Neural crest cell (in vitro differentiated cells): ENCODE measurements at regions not wholly inside any gene's neighbourhood (a gene's known extent, or its start where the extent isn't known, plus 50 kb on each side); places are given as distances from the start of the nearest gene placed in this dataset.

Experiments used
- DNase-seq: peaks from one replicate; pipeline ENCODE4 v3.0.0; 2021; ENCODE audit warnings: low read depth, mixed read lengths, low spot score
- H3K27ac Mint-ChIP-seq: one replicate; pipeline ENCODE4 v1.8.0; 2021; ENCODE audit warnings: mild to moderate bottlenecking, mixed read lengths; ENCODE audit not compliant: unreplicated experiment
- H3K27me3 Mint-ChIP-seq: 2 replicates; pipeline ENCODE4 v1.8.0; 2021; ENCODE audit warnings: low read depth, mild to moderate bottlenecking, mixed read lengths
- H3K36me3 Mint-ChIP-seq: 2 replicates; pipeline ENCODE4 v1.8.0; 2021; ENCODE audit warnings: low read depth, mild to moderate bottlenecking, mixed read lengths
- H3K4me1 Mint-ChIP-seq: 2 replicates; pipeline ENCODE4 v1.8.0; 2021; ENCODE audit warnings: mixed read lengths
- H3K4me3 Mint-ChIP-seq: one replicate; pipeline ENCODE4 v1.8.0; 2021; ENCODE audit warnings: mild to moderate bottlenecking, mixed read lengths
- H3K9me3 Mint-ChIP-seq: 2 replicates; pipeline ENCODE4 v1.8.0; 2021; ENCODE audit warnings: mixed read lengths
- CTCF ChIP-seq: fragments of 200-600 bp; sonication (generic); conservative IDR thresholded peaks from 2 replicates; pipeline ENCODE4 v1.5.0; 2021; ENCODE audit warnings: antibody characterized with exemption, mild to moderate bottlenecking

- no peak for DNase-seq
- no peak for TF ChIP-seq CTCF
- Mint-ChIP-seq H3K4me1 (no peaks in the 10 kb centered on the region), H3K27ac (no peak overlapping the region), H3K9me3 (no peaks in the 10 kb centered on the region), H3K4me3 (no peak overlapping the region), H3K27me3 (no peaks in the 10 kb centered on the region), H3K36me3 (no peaks in the 10 kb centered on the region)
Measured at GRCh38 chr3:62975566-62975965, 100.3 kb upstream of the CADPS start.

- Mint-ChIP-seq H3K36me3 (no peaks in the 10 kb centered on the region), H3K9me3 (no peaks in the 10 kb centered on the region), H3K27me3 (peaks cover 3% of the 10 kb centered on the region), H3K4me1 (peaks cover 8% of the 10 kb centered on the region), H3K4me3 (no peak overlapping the region), H3K27ac (no peak overlapping the region)
- DNase-seq: no peak
- TF ChIP-seq CTCF: no peak
Measured at GRCh38 chr3:62981962-62982361, 106.7 kb upstream of the CADPS start.

GRCh38 chr3:62982795-62983455 lies 107.7 kb upstream of the CADPS start:
- H3K27me3 Mint-ChIP-seq: peaks cover 3% of the 10 kb centered on the region
- no peak overlapping the region for H3K4me3 Mint-ChIP-seq
- no peak for TF ChIP-seq CTCF
- H3K4me1 Mint-ChIP-seq: peaks cover 8% of the 10 kb centered on the region
- no peaks in the 10 kb centered on the region for H3K36me3 Mint-ChIP-seq
- H3K27ac Mint-ChIP-seq: peak overlapping the region; percentile 10
- no peaks in the 10 kb centered on the region for H3K9me3 Mint-ChIP-seq
- DNase-seq: no peak

- no peak overlapping the region for H3K4me3 Mint-ChIP-seq
Measured at GRCh38 chr3:62986061-62986460, 110.8 kb upstream of the CADPS start.

GRCh38 chr3:62987721-62988120 lies 112.5 kb upstream of the CADPS start:
- Mint-ChIP-seq H3K4me3 (no peak overlapping the region), H3K4me1 (peaks cover 10% of the 10 kb centered on the region), H3K27me3 (no peaks in the 10 kb centered on the region), H3K9me3 (no peaks in the 10 kb centered on the region), H3K36me3 (no peaks in the 10 kb centered on the region), H3K27ac (no peak overlapping the region)
- DNase-seq: no peak
- no peak for TF ChIP-seq CTCF

More at GRCh38 chr3:62986061-62986460, 110.8 kb upstream of the CADPS start:
- H3K9me3 Mint-ChIP-seq: no peaks in the 10 kb centered on the region
- no peak for DNase-seq
- TF ChIP-seq CTCF: no peak
- H3K4me1 Mint-ChIP-seq: peaks cover 11% of the 10 kb centered on the region
- H3K27ac Mint-ChIP-seq: no peak overlapping the region
- H3K27me3 Mint-ChIP-seq: peaks cover 3% of the 10 kb centered on the region
- no peaks in the 10 kb centered on the region for H3K36me3 Mint-ChIP-seq
